ENCODE measurements at regions not wholly inside any gene's neighbourhood (a gene's known extent, or its start where the extent isn't known, plus 50 kb on each side); places are given as distances from the start of the nearest gene placed in this dataset.

- DNase-seq = no peak
Observed at GRCh38 chr5:26232706-26233105, 805.7 kb downstream of the CDH9 start.

GRCh38 chr5:26231316-26231715 is 807.1 kb downstream of the CDH9 start:
- no peak for DNase-seq

GRCh38 chr5:26229848-26230247 is 808.5 kb downstream of the CDH9 start:
- DNase-seq = no peak

GRCh38 chr5:26227245-26227644 is 811.1 kb downstream of the CDH9 start:
- DNase-seq = no peak

GRCh38 chr5:26205121-26205520 is 833.3 kb downstream of the CDH9 start:
- no peak for DNase-seq

GRCh38 chr5:26193626-26194025 is 844.8 kb downstream of the CDH9 start:
- no peak for DNase-seq

GRCh38 chr5:26192486-26192885 is 845.9 kb downstream of the CDH9 start:
- no peak for DNase-seq

GRCh38 chr5:26181582-26181981 is 856.8 kb downstream of the CDH9 start:
- no peak for DNase-seq

GRCh38 chr5:26148569-26149107 is 889.7 kb downstream of the CDH9 start:
- DNase-seq = no peak

GRCh38 chr5:26143259-26143658 is 895.1 kb downstream of the CDH9 start:
- no peak for DNase-seq

GRCh38 chr5:26121338-26121737 is 917.0 kb downstream of the CDH9 start:
- peak; percentile 18 for DNase-seq

GRCh38 chr5:26104175-26104574 is 934.2 kb downstream of the CDH9 start:
- DNase-seq = no peak

- DNase-seq = no peak
Observed at GRCh38 chr5:26060212-26060611, 978.2 kb downstream of the CDH9 start.

- no peak for DNase-seq
Observed at GRCh38 chr5:26054594-26054993, 983.8 kb downstream of the CDH9 start.

GRCh38 chr5:26034813-26035212 is 1003.6 kb downstream of the CDH9 start:
- DNase-seq = no peak

- DNase-seq = no peak
Observed at GRCh38 chr5:26031481-26031880, 1006.9 kb downstream of the CDH9 start.

- DNase-seq = no peak
Observed at GRCh38 chr5:26026044-26026443, 1012.3 kb downstream of the CDH9 start.

GRCh38 chr5:26024774-26025173 is 1013.6 kb downstream of the CDH9 start:
- no peak for DNase-seq

GRCh38 chr5:26023361-26023760 is 1015.0 kb downstream of the CDH9 start:
- no peak for DNase-seq

- DNase-seq = no peak
Observed at GRCh38 chr5:26014206-26014605, 1024.2 kb downstream of the CDH9 start.

GRCh38 chr5:26012078-26012477 is 1026.3 kb downstream of the CDH9 start:
- DNase-seq = no peak

- peak; percentile 3 for DNase-seq
Observed at GRCh38 chr5:26009742-26010141, 1028.6 kb downstream of the CDH9 start.

- no peak for DNase-seq
Observed at GRCh38 chr5:26003966-26004365, 1034.4 kb downstream of the CDH9 start.

- no peak for DNase-seq
Observed at GRCh38 chr5:25995209-25995608, 1043.2 kb downstream of the CDH9 start.

GRCh38 chr5:25993701-25994100 is 1044.7 kb downstream of the CDH9 start:
- no peak for DNase-seq

Measured in muscle of arm (tissue), 1 donor.